ENCODE measurements at regions not wholly inside any gene's neighbourhood (a gene's known extent, or its start where the extent isn't known, plus 50 kb on each side); places are given as distances from the start of the nearest gene placed in this dataset.

- TF ChIP-seq, protein P1, sequence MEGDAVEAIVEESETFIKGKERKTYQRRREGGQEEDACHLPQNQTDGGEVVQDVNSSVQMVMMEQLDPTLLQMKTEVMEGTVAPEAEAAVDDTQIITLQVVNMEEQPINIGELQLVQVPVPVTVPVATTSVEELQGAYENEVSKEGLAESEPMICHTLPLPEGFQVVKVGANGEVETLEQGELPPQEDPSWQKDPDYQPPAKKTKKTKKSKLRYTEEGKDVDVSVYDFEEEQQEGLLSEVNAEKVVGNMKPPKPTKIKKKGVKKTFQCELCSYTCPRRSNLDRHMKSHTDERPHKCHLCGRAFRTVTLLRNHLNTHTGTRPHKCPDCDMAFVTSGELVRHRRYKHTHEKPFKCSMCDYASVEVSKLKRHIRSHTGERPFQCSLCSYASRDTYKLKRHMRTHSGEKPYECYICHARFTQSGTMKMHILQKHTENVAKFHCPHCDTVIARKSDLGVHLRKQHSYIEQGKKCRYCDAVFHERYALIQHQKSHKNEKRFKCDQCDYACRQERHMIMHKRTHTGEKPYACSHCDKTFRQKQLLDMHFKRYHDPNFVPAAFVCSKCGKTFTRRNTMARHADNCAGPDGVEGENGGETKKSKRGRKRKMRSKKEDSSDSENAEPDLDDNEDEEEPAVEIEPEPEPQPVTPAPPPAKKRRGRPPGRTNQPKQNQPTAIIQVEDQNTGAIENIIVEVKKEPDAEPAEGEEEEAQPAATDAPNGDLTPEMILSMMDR (IDR thresholded peaks at IDR 0.05) = no peak
- no peak for TF ChIP-seq EZH2 (IDR thresholded peaks at IDR 0.05; ENCODE audit: borderline replicate concordance, insufficient read depth, low read depth, low read length, poor library complexity, severe bottlenecking)
Measured at GRCh38 chr3:101988596-101988995, 139.3 kb downstream of the NFKBIZ start.

Measured in B cell (primary cell).